ENCODE measurements at regions not wholly inside any gene's neighbourhood (a gene's known extent, or its start where the extent isn't known, plus 50 kb on each side); places are given as distances from the start of the nearest gene placed in this dataset.
"Not testable (repeated sequence)": the region's sequence is repeated elsewhere in the genome, so short reads cannot be mapped to it uniquely, and the experiment has no call there.

DNA sequence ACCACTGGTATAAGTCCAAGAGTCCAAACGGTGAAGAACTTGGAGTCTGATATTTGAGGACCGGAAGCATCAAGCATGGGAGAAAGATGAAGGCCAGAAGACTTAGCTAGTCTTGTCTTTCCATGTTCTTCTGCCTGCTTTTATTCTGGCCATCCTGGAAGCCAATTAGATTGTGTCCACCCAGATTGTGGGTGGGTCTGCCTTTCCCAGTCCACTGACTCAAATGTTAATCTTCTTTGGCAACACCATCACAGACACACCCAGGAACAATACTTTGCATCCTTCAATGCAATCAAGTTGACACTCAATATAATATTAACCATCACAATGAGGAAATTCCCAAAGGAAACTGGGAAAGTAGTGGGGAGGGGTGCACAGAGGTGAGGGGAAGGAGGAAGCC is 340.1 kb downstream of the BMP4 start:
- not testable (repeated sequence) for TF ChIP-seq CTCF (conservative IDR thresholded peaks at IDR 0.05 in 1 of 2, IDR thresholded peaks at IDR 0.05 in 1 of 2; ENCODE audit: low read depth in 1 of 2, low read length in 2 of 2); EZH2 (IDR thresholded peaks at IDR 0.05; ENCODE audit: low read length, missing control alignments)

Measured in fibroblast of lung (primary cell).